ENCODE measurements at regions not wholly inside any gene's neighbourhood (a gene's known extent, or its start where the extent isn't known, plus 50 kb on each side); places are given as distances from the start of the nearest gene placed in this dataset.
"Not testable (repeated sequence)": the region's sequence is repeated elsewhere in the genome, so short reads cannot be mapped to it uniquely, and the experiment has no call there.

DNA sequence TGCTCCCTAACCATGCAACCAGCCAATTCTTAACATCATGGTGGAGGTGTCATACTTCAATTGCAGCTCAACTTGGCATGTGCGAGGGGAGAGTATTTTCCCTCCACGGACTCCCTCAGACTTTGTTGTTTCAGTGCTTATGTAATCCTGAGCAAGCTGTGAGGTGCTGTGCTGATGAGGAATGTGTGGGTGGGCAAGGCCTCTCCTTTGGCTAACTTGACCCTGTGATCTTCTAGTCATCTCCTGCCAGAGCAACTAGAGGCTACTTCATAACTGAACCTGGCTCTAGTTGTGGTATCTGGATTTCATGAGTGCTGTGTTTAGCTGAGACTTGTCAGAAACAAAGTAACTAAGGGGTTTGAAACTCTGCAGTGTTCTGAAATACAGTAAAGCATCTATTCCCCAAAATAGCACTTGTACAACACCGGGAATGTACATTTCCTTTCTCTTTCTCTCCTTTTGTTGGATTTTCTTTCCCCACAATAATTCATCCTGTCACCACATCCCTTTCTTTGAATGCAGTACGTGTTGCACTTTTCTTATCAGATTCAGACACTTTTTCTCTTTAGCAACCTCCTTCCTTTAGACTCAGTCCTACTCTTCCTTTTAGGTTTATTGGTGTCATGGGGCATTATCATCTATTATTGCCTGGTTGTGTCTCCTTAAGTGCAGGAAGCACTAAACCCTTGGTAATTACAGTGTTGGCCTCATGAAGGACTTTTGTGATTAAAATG lies 415.2 kb upstream of the NR3C2 start:
- no peak for DNase-seq

GRCh38 chr4:148854203-148854602 lies 412.0 kb upstream of the NR3C2 start:
- no peak for DNase-seq

GRCh38 chr4:148852092-148852699 lies 410.0 kb upstream of the NR3C2 start:
- no peak for DNase-seq

DNA sequence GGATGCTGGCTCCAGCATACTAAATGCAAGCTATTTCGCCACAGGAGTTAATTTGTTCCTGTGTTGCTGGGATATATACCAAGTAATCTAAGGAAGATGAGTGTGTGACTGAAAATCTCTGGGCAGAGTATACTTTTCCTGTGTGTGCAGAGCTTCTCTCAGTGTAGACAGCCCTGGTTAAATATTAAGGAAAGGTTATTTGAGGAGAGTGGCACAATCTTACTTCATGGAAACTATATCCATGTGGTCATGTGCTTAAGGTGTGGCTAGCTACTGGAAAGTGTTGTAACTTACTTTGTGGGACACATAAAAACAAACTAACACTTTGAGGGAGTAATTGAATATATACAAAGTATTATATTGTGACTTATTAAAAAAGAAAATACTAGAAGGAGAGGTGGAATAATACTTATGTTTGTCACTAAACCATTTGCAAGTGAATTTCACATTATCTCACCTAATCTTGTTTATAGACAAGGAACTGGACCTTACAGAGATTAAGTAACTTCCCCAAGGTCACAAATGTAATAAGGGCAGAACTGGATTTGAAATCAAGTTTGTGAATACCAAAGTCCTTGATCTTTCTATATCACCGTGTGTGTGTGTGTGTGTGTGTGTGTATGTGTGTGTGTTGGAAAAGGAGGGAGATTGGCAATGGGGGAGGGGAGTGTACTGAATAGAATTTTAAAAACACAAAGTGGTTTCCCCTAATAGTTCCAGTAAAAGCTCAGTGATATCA lies 408.2 kb upstream of the NR3C2 start:
- DNase-seq: no peak

GRCh38 chr4:148849581-148849980 lies 407.4 kb upstream of the NR3C2 start:
- DNase-seq: no peak

DNA sequence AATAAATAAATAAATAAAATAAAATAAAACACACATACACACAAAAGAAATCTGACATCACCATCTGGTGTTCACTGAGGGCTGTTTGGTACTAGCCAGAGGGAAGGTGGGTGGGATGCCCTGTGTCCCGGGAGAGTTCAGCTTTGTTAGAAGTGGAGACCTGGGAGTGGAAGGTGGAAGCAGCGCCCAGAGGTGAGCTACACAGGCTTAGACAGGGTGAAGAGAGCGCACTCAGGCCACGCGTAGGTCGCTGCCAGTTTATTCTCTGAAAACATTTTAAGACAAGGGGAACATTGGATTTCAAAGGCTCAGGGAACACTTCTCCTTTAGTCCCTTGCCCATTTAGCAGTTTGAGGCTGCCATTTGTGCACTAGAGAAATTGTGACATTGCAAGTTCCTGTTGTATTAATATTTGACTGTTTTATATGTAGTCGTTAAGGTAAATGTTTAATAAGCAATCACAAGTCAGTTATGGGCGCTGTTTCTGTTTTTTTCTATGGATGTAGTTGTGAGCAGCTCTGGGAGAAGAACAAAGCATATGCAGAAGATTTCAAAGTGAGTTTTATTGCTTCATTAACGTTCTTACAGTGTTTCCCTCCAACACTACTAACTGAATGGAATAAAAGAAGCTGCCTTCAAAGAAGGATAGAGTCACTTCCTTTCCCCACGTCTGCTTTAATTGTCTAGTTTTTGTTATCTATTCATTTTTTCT lies 405.5 kb upstream of the NR3C2 start:
- DNase-seq: no peak

DNA sequence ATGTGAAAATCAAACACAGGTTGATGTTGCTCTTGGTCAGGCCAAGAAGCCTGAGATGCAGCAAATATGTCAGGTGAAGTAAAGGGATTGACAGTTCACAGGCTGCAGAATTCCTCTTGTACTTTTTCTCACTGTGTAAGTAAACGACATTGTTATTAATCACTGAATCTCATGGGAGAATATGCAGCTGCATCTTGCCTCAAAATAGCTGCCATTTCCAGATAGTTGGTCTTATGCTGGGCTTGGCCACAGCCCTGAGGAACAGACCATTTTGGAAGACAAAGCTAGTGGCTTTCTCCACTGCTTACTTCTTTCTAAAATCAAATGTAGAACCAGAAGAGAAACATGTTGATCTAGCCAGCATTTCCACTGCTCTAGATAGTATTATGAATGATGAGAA lies 403.4 kb upstream of the NR3C2 start:
- no peak for DNase-seq

DNA sequence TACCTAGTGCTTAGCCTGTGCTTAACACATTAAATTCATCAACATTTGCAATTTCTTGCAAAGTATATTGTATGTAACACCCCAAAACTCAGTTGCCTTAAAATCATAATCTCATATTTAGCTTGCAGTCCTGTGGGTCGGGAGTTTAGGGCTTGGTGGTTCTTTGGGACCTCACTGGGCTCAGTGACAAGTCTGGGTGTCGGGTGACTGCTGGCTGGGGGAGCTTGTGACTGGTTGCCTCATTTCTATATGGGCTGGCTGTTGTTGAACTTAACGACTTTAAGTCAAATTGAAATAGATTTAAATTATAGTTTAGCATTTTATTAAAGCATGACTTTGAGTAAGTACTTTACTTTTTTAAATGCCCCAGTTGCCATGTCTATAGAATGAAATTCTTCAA lies 401.4 kb upstream of the NR3C2 start:
- no peak for DNase-seq

DNA sequence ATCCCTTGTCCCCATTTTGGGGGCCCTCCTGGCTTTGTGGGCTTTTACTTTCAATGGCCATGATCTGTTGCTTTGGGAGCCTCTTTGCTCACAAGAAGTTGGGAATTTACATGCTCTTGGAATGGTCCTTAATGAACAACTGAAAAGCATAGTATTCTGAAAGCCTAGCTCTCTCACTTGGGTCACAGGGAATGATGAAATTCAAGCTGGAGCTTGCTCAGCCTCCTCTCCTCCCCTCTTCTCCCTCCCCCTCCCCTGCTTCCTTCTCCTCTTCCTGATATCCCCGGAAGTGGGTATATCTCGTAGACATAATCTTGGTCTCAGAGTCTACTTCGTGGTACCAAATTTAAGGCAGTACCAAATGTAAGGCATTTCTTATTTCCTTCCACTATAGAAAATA lies 400.6 kb upstream of the NR3C2 start:
- DNase-seq: no peak

DNA sequence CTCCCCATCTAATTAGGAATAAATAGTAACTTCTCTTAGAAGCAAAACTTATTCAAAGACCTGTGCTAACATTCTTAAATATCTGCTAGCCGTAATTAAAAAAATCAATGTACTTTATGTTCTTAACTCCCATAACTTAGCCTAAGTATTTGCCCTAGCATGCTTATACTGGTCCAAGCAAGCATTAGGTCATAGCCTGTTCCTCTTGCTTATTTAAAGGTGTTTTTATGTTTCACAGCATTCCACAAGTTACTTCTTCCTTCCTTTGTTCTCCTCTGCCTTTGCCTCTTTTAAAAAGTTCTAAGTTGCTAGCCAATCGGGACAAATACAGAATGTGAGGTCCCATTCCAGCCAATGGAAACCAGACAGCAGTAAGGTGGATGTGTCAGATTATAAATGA lies 395.4 kb upstream of the NR3C2 start:
- not testable (repeated sequence) for DNase-seq

- DNase-seq: no peak
Observed at GRCh38 chr4:148834804-148835631, 392.8 kb upstream of the NR3C2 start.

DNA sequence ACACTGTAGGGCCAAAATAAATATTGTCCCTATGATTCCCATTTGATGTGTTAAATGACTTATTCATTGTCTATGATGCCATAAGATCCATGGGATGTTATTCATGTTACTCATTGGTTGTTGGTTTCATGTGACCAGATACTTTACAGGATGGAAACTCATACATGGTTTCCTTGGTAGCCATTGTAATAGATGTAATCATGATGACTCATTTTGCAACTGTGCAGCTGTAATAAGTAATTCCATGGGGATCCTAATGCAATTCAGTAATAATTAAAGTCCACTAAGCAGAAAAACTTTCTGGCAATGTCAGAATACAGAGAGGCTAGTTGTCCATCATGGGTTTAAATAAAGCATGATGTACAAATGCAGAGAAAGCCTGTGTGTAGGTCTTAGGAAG lies 389.7 kb upstream of the NR3C2 start:
- peak; percentile 0 for DNase-seq

GRCh38 chr4:148828291-148828690 lies 386.1 kb upstream of the NR3C2 start:
- DNase-seq: no peak

- DNase-seq: no peak
Observed at GRCh38 chr4:148827781-148828180, 385.6 kb upstream of the NR3C2 start.

- no peak for DNase-seq
Observed at GRCh38 chr4:148823419-148823769, 381.2 kb upstream of the NR3C2 start.

DNA sequence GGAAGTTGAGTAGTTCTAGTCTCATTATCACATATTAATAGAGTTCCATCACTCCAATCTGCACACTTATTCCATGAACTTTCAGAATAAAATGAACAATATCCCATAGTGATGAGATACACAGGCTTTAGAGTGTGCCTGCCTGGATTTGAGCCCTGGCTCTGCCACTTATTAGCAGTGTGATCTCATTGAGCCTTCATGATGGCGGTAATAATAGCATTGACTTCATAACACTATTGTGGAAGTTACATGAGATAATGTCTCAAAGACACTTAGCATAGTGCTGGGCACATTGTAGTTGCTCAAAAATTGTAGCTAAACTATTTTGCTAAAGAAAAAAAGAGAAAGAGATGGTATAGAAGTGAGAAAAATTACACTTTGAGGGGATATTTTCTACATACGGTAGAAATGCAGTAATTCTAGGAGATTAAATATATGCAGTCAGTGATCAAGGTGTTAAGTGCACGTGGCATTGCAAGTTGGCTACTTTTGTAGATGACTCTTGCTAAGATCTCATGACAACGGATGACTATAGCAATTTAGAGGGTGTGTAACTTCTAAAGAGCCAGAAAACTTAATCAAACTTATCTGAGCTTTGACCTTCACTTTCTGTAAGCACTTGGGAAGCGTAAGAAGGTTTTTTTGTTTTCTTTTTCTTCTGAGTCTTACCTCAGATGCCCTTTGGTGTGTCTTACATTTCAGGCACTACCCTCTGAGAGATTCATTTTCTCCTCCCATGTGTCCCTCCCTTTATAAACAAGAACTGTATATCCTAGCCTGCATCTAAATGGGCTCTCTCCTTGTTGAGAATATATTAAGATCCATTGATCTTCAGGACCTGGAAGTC lies 380.6 kb upstream of the NR3C2 start:
- DNase-seq: no peak

DNA sequence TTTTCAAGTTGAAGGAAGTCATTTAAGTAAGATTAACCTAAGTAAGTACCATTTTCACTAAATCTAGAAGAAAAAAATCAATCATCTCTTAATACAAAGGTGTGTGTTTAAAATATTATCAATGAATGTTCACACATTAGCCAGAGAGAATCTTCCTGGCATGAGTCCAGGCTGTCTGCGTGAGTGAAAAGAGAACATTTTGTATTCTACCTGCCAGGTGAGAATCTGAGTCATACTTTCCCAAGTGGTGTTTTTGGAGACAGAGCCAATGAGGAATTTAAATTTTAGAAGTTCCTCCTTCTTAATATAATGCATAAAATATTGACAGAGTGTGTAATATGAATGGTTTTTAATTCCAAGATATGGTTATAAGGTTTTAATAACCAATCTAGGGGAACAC lies 371.8 kb upstream of the NR3C2 start:
- no peak for DNase-seq

- DNase-seq: no peak
Observed at GRCh38 chr4:148813289-148813688, 371.1 kb upstream of the NR3C2 start.

DNA sequence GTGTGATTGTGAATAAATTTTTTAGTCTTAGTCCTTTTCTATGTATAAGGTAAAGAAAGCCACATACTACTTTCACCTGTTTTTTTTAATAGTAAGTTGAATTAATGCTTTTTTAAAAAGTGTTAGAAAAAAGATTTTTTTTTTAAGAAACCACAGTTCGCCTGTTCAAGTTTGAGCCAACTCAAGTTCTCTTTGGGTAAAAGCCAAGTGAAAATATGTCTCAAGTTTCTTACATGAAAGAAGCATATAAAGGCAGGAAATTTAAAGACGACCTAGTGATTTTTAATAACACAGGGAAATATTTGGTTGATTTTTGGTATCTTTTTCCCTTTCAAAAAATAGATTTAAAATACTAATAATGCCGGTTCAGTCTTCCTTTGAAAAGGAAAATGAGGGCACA lies 369.9 kb upstream of the NR3C2 start:
- no peak for DNase-seq

- DNase-seq: no peak
Observed at GRCh38 chr4:148810461-148810860, 368.2 kb upstream of the NR3C2 start.

DNA sequence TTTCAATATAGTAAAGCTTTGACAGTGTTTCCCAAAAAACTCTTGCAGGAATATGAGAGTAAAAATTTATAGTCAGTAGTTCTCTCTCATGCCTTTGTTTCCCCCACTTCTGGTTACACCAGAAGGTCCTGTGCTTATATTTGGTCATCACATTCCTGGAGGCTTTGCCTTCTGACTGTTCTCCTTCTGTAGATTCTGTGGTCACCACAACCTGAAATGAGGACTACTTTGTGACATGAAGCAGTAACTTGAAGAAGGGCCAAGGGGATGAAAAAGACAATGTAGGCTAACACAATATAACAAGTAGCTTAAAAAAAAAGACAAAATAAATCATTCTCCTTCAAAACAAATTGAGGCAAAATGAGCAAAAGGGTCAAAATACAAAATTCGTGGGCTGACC lies 366.2 kb upstream of the NR3C2 start:
- DNase-seq: no peak

- DNase-seq: no peak
Observed at GRCh38 chr4:148800940-148801339, 358.7 kb upstream of the NR3C2 start.
